BLaER1 (cell line): ENCODE measurements at regions not wholly inside any gene's neighbourhood (a gene's known extent, or its start where the extent isn't known, plus 50 kb on each side); places are given as distances from the start of the nearest gene placed in this dataset.

Source experiments
- H3K27ac ChIP-seq: shearing (Covaris generic); formaldehyde crosslinking; 2 replicates; pipeline ENCODE4 v1.8.1; 2022
- H3K27me3 ChIP-seq: shearing (Covaris generic); formaldehyde crosslinking; 2 replicates; pipeline ENCODE4 v1.8.1; 2022
- H3K36me3 ChIP-seq: shearing (Covaris generic); formaldehyde crosslinking; 2 replicates; pipeline ENCODE4 v1.8.1; 2022
- H3K4me1 ChIP-seq: shearing (Covaris generic); formaldehyde crosslinking; 2 replicates; pipeline ENCODE4 v1.8.1; 2022
- H3K4me2 ChIP-seq: shearing (Covaris generic); formaldehyde crosslinking; 2 replicates; pipeline ENCODE4 v1.8.1; 2022
- H3K4me3 ChIP-seq: shearing (Covaris generic); formaldehyde crosslinking; 2 replicates; pipeline ENCODE4 v1.8.1; 2022
- H3K9ac ChIP-seq: shearing (Covaris generic); formaldehyde crosslinking; 2 replicates; pipeline ENCODE4 v1.8.1; 2022
- H3K9me3 ChIP-seq: shearing (Covaris generic); formaldehyde crosslinking; 2 replicates; pipeline ENCODE4 v1.8.1; 2022
- H4K20me1 ChIP-seq: shearing (Covaris generic); formaldehyde crosslinking; 2 replicates; pipeline ENCODE4 v1.8.1; 2022
- Cebpa-rat ChIP-seq: shearing (Covaris generic); IDR thresholded peaks from 2 replicates; pipeline ENCODE4 v1.8.1; 2022

DNA sequence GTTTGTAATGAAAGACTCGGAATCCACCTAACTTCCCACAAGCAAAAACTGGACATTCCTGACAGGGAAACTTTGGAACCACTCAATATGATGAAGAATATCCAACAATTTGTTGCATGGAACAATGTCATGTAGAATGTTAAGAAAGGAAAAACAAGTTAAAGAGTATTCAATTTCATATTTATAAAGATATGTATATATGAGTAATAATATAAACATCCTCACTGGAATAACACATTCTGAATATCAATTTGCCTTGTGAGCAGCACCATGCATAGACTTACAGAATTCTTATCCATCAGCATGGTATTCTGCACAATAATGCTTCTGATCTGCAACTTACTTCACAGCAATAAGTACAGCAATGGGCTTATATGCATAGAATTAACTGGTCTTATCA, 650.3 kb downstream of the SEMA5A start:
- Histone ChIP-seq H3K36me3 (no peaks in the 10 kb centered on the region), H3K9ac (no peak overlapping the region), H4K20me1 (no peaks in the 10 kb centered on the region), H3K4me3 (no peak overlapping the region), H3K27me3 (no peaks in the 10 kb centered on the region), H3K4me2 (no peak overlapping the region), H3K27ac (no peak overlapping the region), H3K4me1 (peaks cover 7% of the 10 kb centered on the region; the same call in 1 of the 2 replicates), H3K9me3 (no peaks in the 10 kb centered on the region)
- TF ChIP-seq Cebpa-rat: no peak

DNA sequence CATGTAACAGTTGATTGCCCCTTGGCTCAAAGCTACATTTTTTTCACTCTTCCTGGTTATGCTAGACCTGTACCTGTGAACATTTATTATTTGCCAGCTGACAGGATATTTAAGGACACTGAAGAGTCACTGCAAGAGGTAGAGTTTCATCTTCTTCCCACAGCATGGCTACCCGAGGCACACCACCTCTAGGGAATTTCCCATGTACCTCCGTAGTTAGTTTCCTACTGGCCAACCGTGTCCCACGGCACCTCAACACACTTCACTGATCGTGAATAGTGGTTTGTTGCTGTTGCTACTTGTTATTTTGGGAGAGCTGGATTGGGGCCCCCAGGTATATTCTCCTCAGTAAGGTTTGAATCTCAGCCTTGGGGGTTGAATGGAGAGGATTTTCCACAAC, 648.6 kb downstream of the SEMA5A start:
- no peak overlapping the region for H3K9ac ChIP-seq
- no peaks in the 10 kb centered on the region for H3K9me3 ChIP-seq
- no peak for TF ChIP-seq Cebpa-rat
- H3K27me3 ChIP-seq: no peaks in the 10 kb centered on the region
- H3K36me3 ChIP-seq: no peaks in the 10 kb centered on the region
- H3K4me3 ChIP-seq: no peak overlapping the region
- no peaks in the 10 kb centered on the region for H4K20me1 ChIP-seq
- peaks cover 7% of the 10 kb centered on the region; the same call in 1 of the 2 replicates for H3K4me1 ChIP-seq
- 0 out of 2 replicates have a peak overlapping the region, but pooled peaks have one; percentile 15 for H3K4me2 ChIP-seq
- no peak overlapping the region for H3K27ac ChIP-seq

DNA sequence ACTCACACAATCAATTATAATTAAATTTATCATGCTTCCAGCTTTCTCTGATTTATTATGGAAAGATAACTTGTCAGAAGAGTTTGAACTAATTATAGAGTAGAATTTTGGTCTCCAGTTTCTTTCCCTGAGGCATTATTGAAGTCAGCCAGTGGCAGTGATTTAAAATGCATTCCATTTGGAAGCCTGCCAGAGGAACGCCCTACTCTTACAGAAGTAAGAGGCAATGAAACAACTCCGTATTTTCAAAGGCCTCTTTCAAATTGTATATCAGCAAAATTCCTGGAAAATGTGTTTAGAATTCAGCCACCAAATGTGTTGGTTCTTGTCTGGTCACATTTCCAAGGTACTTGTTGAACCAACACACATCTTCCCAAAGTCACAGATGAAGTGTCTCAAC, 640.9 kb downstream of the SEMA5A start:
- H4K20me1 ChIP-seq: no peaks in the 10 kb centered on the region
- no peaks in the 10 kb centered on the region for H3K4me1 ChIP-seq
- H3K4me2 ChIP-seq: no peak overlapping the region
- H3K36me3 ChIP-seq: no peaks in the 10 kb centered on the region
- no peaks in the 10 kb centered on the region for H3K27me3 ChIP-seq
- H3K27ac ChIP-seq: no peak overlapping the region
- no peak for TF ChIP-seq Cebpa-rat
- no peak overlapping the region for H3K9ac ChIP-seq
- peaks cover 4% of the 10 kb centered on the region; the same call in 1 of the 2 replicates for H3K9me3 ChIP-seq
- H3K4me3 ChIP-seq: no peak overlapping the region

DNA sequence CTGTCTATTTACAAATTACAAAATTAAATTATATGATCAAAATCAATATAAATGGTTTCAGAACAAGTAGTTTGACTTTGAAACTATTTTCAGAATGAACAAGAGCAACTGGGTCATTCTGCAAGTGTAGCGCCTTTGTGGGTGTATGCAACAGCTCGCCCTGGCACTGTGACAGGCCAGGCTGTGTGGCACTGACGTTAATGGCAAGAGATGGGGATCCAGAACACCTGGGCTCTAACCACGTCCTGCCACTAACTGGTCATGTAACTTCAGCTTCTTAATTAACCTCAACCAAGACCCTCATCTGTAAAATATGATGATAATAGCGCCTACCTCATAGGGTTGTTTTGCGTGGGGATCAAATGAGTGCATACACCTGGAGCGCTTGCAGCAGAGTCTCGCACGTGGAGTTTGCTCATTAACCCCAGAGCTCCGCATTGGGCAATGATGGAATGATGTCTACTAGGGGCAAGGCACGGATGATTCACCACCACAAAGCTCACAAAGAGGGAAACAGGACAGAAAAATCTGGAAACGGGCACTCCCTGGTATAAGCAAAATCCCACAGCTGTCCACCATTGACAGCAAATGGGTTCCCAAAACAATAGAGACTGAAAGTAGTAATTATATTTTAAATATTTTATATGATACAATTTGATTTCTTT, 639.4 kb downstream of the SEMA5A start:
- no peak overlapping the region for H3K4me3 ChIP-seq
- no peaks in the 10 kb centered on the region for H3K4me1 ChIP-seq
- H3K9me3 ChIP-seq: peaks cover 4% of the 10 kb centered on the region; the same call in 1 of the 2 replicates
- H3K4me2 ChIP-seq: no peak overlapping the region
- no peaks in the 10 kb centered on the region for H4K20me1 ChIP-seq
- H3K27ac ChIP-seq: no peak overlapping the region
- no peaks in the 10 kb centered on the region for H3K27me3 ChIP-seq
- no peak overlapping the region for H3K9ac ChIP-seq
- no peaks in the 10 kb centered on the region for H3K36me3 ChIP-seq
- no peak for TF ChIP-seq Cebpa-rat

DNA sequence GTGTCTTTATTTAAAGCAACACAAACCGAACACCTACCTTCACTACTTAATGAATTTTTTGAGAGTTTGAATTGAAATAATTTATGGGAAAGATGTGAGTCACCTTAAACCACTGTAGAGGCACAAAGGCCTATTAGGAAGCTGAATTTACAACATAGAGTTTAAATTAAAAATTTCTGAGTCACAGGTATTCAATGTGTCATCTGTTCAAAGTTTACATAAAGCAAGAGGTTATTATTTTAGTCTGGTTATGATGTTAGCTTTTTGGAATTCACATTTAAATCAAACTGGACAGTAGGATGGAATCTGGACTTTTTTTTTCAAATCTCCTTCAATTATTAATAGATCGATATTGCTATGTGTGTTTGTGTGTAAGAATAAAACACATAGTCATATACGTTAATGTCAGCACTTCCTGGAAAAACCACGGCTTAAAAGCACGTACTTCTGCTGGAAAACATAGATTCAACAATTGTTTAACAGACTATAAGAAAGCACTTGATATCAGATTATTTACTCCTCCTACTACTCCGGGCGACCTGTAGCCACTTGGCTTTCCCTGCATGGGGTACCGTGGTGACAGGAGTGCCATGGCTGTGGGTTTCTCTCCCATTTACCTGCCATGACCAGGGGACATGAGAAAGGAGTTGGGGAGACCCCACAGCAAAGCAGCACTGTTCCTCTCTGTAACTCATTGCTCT, 638.6 kb downstream of the SEMA5A start:
- no peaks in the 10 kb centered on the region for H4K20me1 ChIP-seq
- H3K4me3 ChIP-seq: no peak overlapping the region
- H3K36me3 ChIP-seq: no peaks in the 10 kb centered on the region
- H3K9me3 ChIP-seq: peaks cover 4% of the 10 kb centered on the region; the same call in 1 of the 2 replicates
- no peak overlapping the region for H3K4me2 ChIP-seq
- H3K9ac ChIP-seq: no peak overlapping the region
- no peak overlapping the region for H3K27ac ChIP-seq
- no peak for TF ChIP-seq Cebpa-rat
- no peaks in the 10 kb centered on the region for H3K27me3 ChIP-seq
- no peaks in the 10 kb centered on the region for H3K4me1 ChIP-seq

DNA sequence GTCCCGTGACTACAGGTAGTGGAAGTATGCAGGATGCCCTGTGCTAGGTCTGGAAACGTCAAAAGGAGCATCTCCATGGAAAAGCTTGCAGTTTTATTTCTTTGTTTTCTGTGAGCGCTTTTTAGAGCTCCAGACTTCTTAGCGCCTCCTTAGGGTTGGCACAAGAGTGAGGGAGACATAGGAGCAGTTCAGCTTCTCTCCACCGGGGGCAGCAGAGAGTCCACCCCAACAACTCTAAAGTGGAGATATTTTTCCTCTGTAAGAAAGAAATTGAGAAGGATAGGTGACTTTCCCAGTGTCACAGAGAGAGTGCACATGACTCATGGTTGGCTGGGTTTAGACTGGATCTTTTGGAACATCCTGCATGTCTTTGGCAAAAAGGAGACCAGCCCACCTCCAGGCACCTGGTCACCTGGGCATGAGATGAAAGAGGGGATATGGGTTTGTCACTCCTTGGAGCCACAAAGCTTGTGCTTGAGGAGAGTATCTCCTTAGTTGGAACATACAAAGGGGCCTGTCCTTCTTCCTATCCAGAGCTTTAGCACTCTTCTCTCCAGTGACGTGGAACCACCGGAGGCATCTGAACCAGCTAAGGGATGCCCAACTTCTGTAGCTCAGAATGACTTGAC, 637.7 kb downstream of the SEMA5A start:
- Histone ChIP-seq H3K4me3 (no peak overlapping the region), H3K4me1 (no peaks in the 10 kb centered on the region), H3K27ac (no peak overlapping the region), H3K9me3 (no peaks in the 10 kb centered on the region; the same call in 1 of the 2 replicates), H3K27me3 (no peaks in the 10 kb centered on the region), H4K20me1 (no peaks in the 10 kb centered on the region), H3K9ac (no peak overlapping the region), H3K4me2 (no peak overlapping the region), H3K36me3 (no peaks in the 10 kb centered on the region)
- TF ChIP-seq Cebpa-rat: no peak

DNA sequence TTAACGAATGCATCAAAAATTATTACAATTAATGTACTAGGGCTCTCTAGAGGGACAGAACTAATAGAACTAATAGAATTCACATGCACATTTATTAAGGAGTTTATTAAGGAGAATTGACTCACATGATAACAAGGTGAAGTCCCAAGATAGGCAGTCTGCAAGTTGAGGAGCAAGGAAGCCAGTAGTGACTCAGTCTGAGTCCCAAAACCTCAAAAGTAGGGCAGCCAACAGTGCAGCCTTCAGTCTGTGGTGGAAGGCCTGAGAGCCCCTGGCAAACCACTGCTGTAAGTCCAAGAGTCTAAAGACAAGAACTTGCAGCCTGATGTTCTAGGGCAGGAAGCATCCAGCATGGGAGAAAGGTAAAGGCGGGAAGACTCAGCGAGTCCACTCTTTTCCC, 633.8 kb downstream of the SEMA5A start:
- no peaks in the 10 kb centered on the region for H4K20me1 ChIP-seq
- H3K27ac ChIP-seq: no peak overlapping the region
- H3K4me3 ChIP-seq: no peak overlapping the region
- H3K4me2 ChIP-seq: no peak overlapping the region
- TF ChIP-seq Cebpa-rat: no peak
- peaks cover 8% of the 10 kb centered on the region; the same call in 1 of the 2 replicates for H3K9me3 ChIP-seq
- H3K27me3 ChIP-seq: no peaks in the 10 kb centered on the region
- H3K4me1 ChIP-seq: no peaks in the 10 kb centered on the region
- H3K9ac ChIP-seq: no peak overlapping the region
- no peaks in the 10 kb centered on the region for H3K36me3 ChIP-seq

DNA sequence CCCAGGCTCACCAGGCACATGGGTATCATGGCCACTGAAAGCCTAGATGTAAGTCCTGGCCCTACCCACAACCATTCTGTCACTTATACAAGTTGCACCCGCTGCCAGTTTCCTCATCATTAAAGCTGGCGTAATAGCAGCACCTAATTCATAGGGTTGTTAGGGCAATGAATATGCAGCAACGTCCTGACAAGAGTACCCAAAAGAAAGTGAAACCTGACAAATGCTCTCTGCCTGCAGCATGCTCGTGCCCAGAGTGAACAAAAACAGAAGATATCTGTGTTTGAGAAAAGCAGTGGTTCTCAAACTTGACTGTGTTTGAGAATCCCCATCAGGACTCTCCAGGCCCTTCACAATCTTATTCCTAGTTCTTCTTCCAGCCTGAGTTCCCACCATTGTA, 632.4 kb downstream of the SEMA5A start:
- Histone ChIP-seq H3K27me3 (no peaks in the 10 kb centered on the region), H3K9me3 (peaks cover 8% of the 10 kb centered on the region; the same call in 1 of the 2 replicates), H3K27ac (no peak overlapping the region), H4K20me1 (no peaks in the 10 kb centered on the region), H3K9ac (no peak overlapping the region), H3K4me1 (no peaks in the 10 kb centered on the region), H3K4me2 (no peak overlapping the region), H3K4me3 (no peak overlapping the region), H3K36me3 (no peaks in the 10 kb centered on the region)
- TF ChIP-seq Cebpa-rat: no peak

DNA sequence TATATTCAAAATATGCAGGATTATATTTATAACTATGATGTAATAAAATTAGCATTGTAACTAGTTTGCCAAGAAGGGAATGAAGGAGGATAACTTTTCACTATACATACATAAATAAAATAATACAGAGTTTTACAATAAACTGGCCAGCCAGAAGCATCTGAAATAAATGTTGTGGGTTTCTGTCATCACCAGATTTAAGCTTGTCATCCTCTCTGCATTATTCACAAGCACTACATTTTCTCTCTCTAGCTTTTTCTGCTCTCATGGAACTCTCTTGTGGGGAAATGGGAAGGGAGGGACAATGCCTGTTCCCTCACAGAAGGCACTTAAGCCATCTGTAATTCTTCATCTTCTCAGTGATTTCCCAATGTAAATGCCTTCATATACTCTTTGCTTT, 626.8 kb downstream of the SEMA5A start:
- TF ChIP-seq Cebpa-rat: no peak
- Histone ChIP-seq H4K20me1 (no peaks in the 10 kb centered on the region), H3K36me3 (no peaks in the 10 kb centered on the region), H3K9me3 (peaks cover 3% of the 10 kb centered on the region; the same call in 1 of the 2 replicates), H3K27me3 (no peaks in the 10 kb centered on the region), H3K9ac (no peak overlapping the region), H3K4me3 (no peak overlapping the region), H3K4me1 (no peaks in the 10 kb centered on the region), H3K4me2 (no peak overlapping the region), H3K27ac (no peak overlapping the region)

DNA sequence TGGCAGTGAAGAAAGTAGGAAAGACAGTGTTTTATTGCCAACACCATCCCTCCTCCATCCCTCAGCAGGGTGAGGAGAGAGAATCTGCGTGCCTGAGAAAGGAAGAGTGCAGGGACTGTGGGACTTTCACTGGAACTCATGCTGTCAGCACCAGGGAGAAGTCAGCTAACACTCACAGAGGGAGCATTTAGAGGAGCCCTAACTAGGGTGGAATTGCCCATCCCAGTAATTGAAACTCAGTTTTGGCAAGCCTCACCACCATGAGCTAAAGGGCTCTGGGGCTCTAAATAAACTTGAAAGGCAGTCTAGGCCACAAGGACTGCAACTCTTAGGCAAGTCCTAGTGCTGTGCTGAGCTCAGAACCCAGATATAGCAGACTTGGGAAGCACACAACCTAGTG, 622.3 kb downstream of the SEMA5A start:
- Histone ChIP-seq H3K4me3 (no peak overlapping the region), H3K27ac (no peak overlapping the region), H3K9me3 (no peaks in the 10 kb centered on the region)

More for the DNA sequence above, 622.3 kb downstream of the SEMA5A start:
- Histone ChIP-seq H3K4me2 (no peak overlapping the region), H3K4me1 (no peaks in the 10 kb centered on the region), H3K36me3 (no peaks in the 10 kb centered on the region), H3K27me3 (no peaks in the 10 kb centered on the region), H4K20me1 (no peaks in the 10 kb centered on the region), H3K9ac (no peak overlapping the region)
- TF ChIP-seq Cebpa-rat: no peak
